Endodermal cell (in vitro differentiated cells): ENCODE measurements at regions not wholly inside any gene's neighbourhood (a gene's known extent, or its start where the extent isn't known, plus 50 kb on each side); places are given as distances from the start of the nearest gene placed in this dataset.

Source experiments
- DNase-seq: peaks from one replicate; pipeline ENCODE4 v3.0.0-alpha.2; 2017
- H3K27ac ChIP-seq: 2 replicates; pipeline ENCODE4 v1.5.1; 2013; ENCODE audit warnings: mild to moderate bottlenecking, low read depth, low read length, moderate library complexity
- H3K27me3 ChIP-seq: 2 replicates; pipeline ENCODE4 v1.6.1; 2013; ENCODE audit warnings: mild to moderate bottlenecking, low read length, moderate library complexity; ENCODE audit not compliant: insufficient read depth, control insufficient read depth, poor library complexity, severe bottlenecking
- H3K36me3 ChIP-seq: 2 replicates; pipeline ENCODE4 v1.7.0; 2013; ENCODE audit warnings: mild to moderate bottlenecking, low read length, moderate library complexity; ENCODE audit not compliant: control insufficient read depth, insufficient read depth
- H3K4me1 ChIP-seq: one replicate; pipeline ENCODE4 v1.7.0; 2013; ENCODE audit warnings: low read length; ENCODE audit not compliant: control insufficient read depth, insufficient read depth
- H3K4me3 ChIP-seq: 2 replicates; pipeline ENCODE4 v1.5.1; 2013; ENCODE audit warnings: mild to moderate bottlenecking, low read length, moderate library complexity
- H3K9ac ChIP-seq: 2 replicates; pipeline ENCODE4 v1.6.1; 2013; ENCODE audit warnings: mild to moderate bottlenecking, low read length, moderate library complexity; ENCODE audit not compliant: poor library complexity, severe bottlenecking; ENCODE audit errors: extremely low read depth
- H3K9me3 ChIP-seq: 2 replicates; pipeline ENCODE4 v1.6.1; 2013; ENCODE audit warnings: mild to moderate bottlenecking, low read length, moderate library complexity; ENCODE audit not compliant: control insufficient read depth
- H3K27ac Mint-ChIP-seq: 2 replicates; pipeline ENCODE4 v1.8.0; 2020; ENCODE audit warnings: mixed read lengths
- H3K27me3 Mint-ChIP-seq: 2 replicates; pipeline ENCODE4 v1.8.0; 2021; ENCODE audit warnings: mild to moderate bottlenecking, mixed read lengths; ENCODE audit not compliant: insufficient read depth
- H3K36me3 Mint-ChIP-seq: 2 replicates; pipeline ENCODE4 v1.8.0; 2020; ENCODE audit warnings: low read depth, mixed read lengths
- H3K4me1 Mint-ChIP-seq: 2 replicates; pipeline ENCODE4 v1.8.0; 2020; ENCODE audit warnings: mixed read lengths
- H3K4me3 Mint-ChIP-seq: 2 replicates; pipeline ENCODE4 v1.8.0; 2020; ENCODE audit warnings: mild to moderate bottlenecking, moderate library complexity, mixed read lengths
- H3K9me3 Mint-ChIP-seq: 2 replicates; pipeline ENCODE4 v1.8.0; 2020; ENCODE audit warnings: mild to moderate bottlenecking, mixed read lengths
- CTCF ChIP-seq: fragments of 200-600 bp; sonication (generic); conservative IDR thresholded peaks from 2 replicates; pipeline ENCODE4 v1.5.0; 2021; ENCODE audit warnings: antibody characterized with exemption, mild to moderate bottlenecking
- WGBS, 2 experiments: methylation state at CpG; one replicate each; pipeline versions ENCODE4 v1.1.5 to v1.1.7; 2013; ENCODE audit warnings: missing lambda C conversion rate in 2 of 2, mixed read lengths in 1 of 2; ENCODE audit not compliant: insufficient coverage in 1 of 2, insufficient read length in 1 of 2; 5-methylcytosine and 5-hydroxymethylcytosine counted together

GRCh38 chr12:115828168-115828567, 449.3 kb downstream of the MED13L start:
- TF ChIP-seq CTCF = no peak
- Histone ChIP-seq H3K4me1 (no peaks in the 10 kb centered on the region), H3K36me3 (no peaks in the 10 kb centered on the region), H3K27ac (no peak overlapping the region), H3K4me3 (no peak overlapping the region), H3K9me3 (peaks cover 8% of the 10 kb centered on the region), H3K27me3 (no peaks in the 10 kb centered on the region), H3K9ac (no peak overlapping the region)
- Mint-ChIP-seq H3K4me1 (no peaks in the 10 kb centered on the region), H3K27me3 (no peaks in the 10 kb centered on the region), H3K36me3 (no peaks in the 10 kb centered on the region), H3K27ac (no peak overlapping the region), H3K9me3 (peaks cover 10% of the 10 kb centered on the region), H3K4me3 (no peak overlapping the region)
- 88% methylated on average over 4 of the region's 4 CpGs for WGBS, 2 experiments
- no peak for DNase-seq

GRCh38 chr12:115824936-115825602, 452.4 kb downstream of the MED13L start:
- no peak for TF ChIP-seq CTCF
- no peaks in the 10 kb centered on the region for H3K4me1 ChIP-seq
- Mint-ChIP-seq H3K27ac (no peak overlapping the region), H3K36me3 (no peaks in the 10 kb centered on the region), H3K27me3 (peaks cover 3% of the 10 kb centered on the region), H3K4me1 (no peaks in the 10 kb centered on the region), H3K9me3 (peaks cover 10% of the 10 kb centered on the region), H3K4me3 (no peak overlapping the region)
- H3K27me3 ChIP-seq = no peaks in the 10 kb centered on the region
- H3K36me3 ChIP-seq = no peaks in the 10 kb centered on the region
- peaks cover 8% of the 10 kb centered on the region for H3K9me3 ChIP-seq
- no peak overlapping the region for H3K27ac ChIP-seq
- no peak overlapping the region for H3K9ac ChIP-seq
- H3K4me3 ChIP-seq = no peak overlapping the region
- 80 to 94% methylated on average over 1 to 4 of the region's 4 CpGs for WGBS, 2 experiments
- DNase-seq = peak; percentile 55

GRCh38 chr12:115823635-115824034, 453.9 kb downstream of the MED13L start:
- Mint-ChIP-seq H3K4me1 (no peaks in the 10 kb centered on the region), H3K27ac (no peak overlapping the region), H3K4me3 (no peak overlapping the region), H3K36me3 (no peaks in the 10 kb centered on the region), H3K27me3 (peaks cover 3% of the 10 kb centered on the region), H3K9me3 (peaks cover 10% of the 10 kb centered on the region)
- DNase-seq = no peak
- no peak for TF ChIP-seq CTCF
- Histone ChIP-seq H3K4me1 (no peaks in the 10 kb centered on the region), H3K36me3 (no peaks in the 10 kb centered on the region), H3K27me3 (no peaks in the 10 kb centered on the region), H3K9ac (no peak overlapping the region), H3K4me3 (no peak overlapping the region), H3K27ac (no peak overlapping the region), H3K9me3 (peaks cover 8% of the 10 kb centered on the region)
- WGBS, 2 experiments = 88 to 95% methylated on average over 4 to 5 of the region's 5 CpGs
